Ishikawa (cell line): ENCODE measurements at regions not wholly inside any gene's neighbourhood (a gene's known extent, or its start where the extent isn't known, plus 50 kb on each side); places are given as distances from the start of the nearest gene placed in this dataset.

ENCODE experiments used
- CEBPB ChIP-seq: IDR thresholded peaks from 2 replicates; pipeline ENCODE4 v1.6.1; 2012
- CREB1 ChIP-seq: IDR thresholded peaks from 2 replicates; pipeline ENCODE4 v1.6.1; 2012; ENCODE audit warnings: low read depth
- EGR1 ChIP-seq: IDR thresholded peaks from 2 replicates; pipeline ENCODE4 v1.6.1; 2012
- EP300 ChIP-seq: IDR thresholded peaks from 2 replicates; pipeline ENCODE4 v1.6.1; 2012; ENCODE audit warnings: borderline replicate concordance
- FOXM1 ChIP-seq: IDR thresholded peaks from 2 replicates; pipeline ENCODE4 v1.6.1; 2012; ENCODE audit warnings: low read depth, borderline replicate concordance
- MAX ChIP-seq: IDR thresholded peaks from 2 replicates; pipeline ENCODE4 v1.6.1; 2012
- NFIC ChIP-seq: IDR thresholded peaks from 2 replicates; pipeline ENCODE4 v1.6.1; 2012
- REST ChIP-seq: IDR thresholded peaks from 2 replicates; pipeline ENCODE4 v1.6.1; 2012; ENCODE audit warnings: low read depth, mild to moderate bottlenecking
- TAF1 ChIP-seq: IDR thresholded peaks from 2 replicates; pipeline ENCODE4 v1.6.1; 2012; ENCODE audit warnings: low read depth, mild to moderate bottlenecking
- YY1 ChIP-seq: IDR thresholded peaks from 2 replicates; pipeline ENCODE4 v1.6.1; 2012; ENCODE audit warnings: low read depth
- ZBTB7A ChIP-seq: IDR thresholded peaks from 2 replicates; pipeline ENCODE4 v1.6.1; 2012; ENCODE audit warnings: low read depth
- TF ChIP-seq, protein P1 (sequence below): IDR thresholded peaks from 2 replicates; pipeline ENCODE4 v1.6.1; 2012

DNA sequence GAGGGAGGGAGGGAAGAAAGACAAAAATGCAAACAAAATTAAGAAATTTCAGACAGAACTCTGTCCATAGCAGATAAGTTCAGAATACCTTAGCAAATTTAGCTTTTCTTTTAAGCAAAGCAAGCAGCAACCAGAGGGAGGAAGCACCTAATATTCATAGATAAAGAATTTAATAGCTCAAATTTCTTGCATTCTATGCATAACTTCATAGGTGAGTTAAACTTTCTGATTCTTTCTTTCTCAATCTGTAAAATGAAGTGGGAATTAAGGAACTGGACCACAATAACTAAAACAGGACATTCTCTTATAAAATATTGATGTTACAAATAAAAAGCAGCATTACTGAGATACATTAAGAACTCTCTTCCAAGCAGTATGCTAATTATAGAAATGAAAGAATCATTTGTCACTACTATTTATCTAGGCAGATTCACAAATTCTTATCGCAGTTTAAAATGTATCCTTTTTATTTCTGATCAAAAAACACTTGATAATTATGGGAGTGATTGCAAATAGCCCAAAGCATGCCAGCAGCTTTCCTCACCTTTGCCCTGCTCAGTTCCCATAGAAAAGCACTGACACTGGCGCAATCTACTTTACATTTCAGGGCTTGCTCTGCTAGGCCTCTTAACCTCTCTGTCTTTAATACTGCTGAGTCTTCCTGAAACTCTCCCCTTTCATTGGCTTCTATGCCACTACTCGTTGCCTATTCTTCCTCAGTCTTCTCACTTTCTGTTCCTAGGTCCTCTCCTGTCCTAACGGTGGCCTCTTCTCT is 341.8 kb downstream of the PIK3R1 start:
- TF ChIP-seq YY1, result no peak
- TF ChIP-seq CEBPB, result no peak
- TF ChIP-seq ZBTB7A, result no peak
- TF ChIP-seq, protein P1, sequence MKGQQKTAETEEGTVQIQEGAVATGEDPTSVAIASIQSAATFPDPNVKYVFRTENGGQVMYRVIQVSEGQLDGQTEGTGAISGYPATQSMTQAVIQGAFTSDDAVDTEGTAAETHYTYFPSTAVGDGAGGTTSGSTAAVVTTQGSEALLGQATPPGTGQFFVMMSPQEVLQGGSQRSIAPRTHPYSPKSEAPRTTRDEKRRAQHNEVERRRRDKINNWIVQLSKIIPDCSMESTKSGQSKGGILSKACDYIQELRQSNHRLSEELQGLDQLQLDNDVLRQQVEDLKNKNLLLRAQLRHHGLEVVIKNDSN, result no peak
- TF ChIP-seq EP300, result no peak
- no peak for TF ChIP-seq EGR1
- no peak for TF ChIP-seq MAX
- TF ChIP-seq REST, result no peak
- TF ChIP-seq FOXM1, result no peak
- TF ChIP-seq CREB1, result no peak
- TF ChIP-seq TAF1, result no peak
- no peak for TF ChIP-seq NFIC
